ENCODE measurements at regions not wholly inside any gene's neighbourhood (a gene's known extent, or its start where the extent isn't known, plus 50 kb on each side); places are given as distances from the start of the nearest gene placed in this dataset.

- ChIA-PET CTCF (interaction anchor here (0.6 to 0.7 kb wide), 2 partner anchors 64 to 65 kb away, joined by 3 to 4 read pairs; no protein-coding TSS in a partner anchor), RAD21 (ENCODE audit: unreplicated experiment) (no interaction called here), SMC1A (ENCODE audit: uncharacterized antibody, unreplicated experiment) (interaction anchor here (1.0 to 1.2 kb wide), 3 partner anchors 10 to 353 kb away, joined by 3 to 6 read pairs (median 3); no protein-coding TSS in a partner anchor), POLR2A (no interaction called here)
- FAIRE-seq, result no peak
- H3K27ac ChIP-seq (ENCODE audit: control insufficient read depth, insufficient read depth), result no peak overlapping the region
- no peaks in the 10 kb centered on the region for H3K27me3 ChIP-seq (replicated peaks in 1 of 2; ENCODE audit: control insufficient read depth in 2 of 2, insufficient read depth in 2 of 2, low read length in 1 of 2)
- no peak overlapping the region for H3K4me2 ChIP-seq (ENCODE audit: control insufficient read depth, insufficient read depth)
- no peak for TF ChIP-seq RFX5 (IDR thresholded peaks at IDR 0.05; ENCODE audit: low read depth, low read length)
- TF ChIP-seq SRF (IDR thresholded peaks at IDR 0.05; ENCODE audit: low read depth in 2 of 2, low read length in 2 of 2), result no peak
- no peaks in the 10 kb centered on the region for H3K4me1 ChIP-seq (ENCODE audit: control insufficient read depth, insufficient read depth, low read length)
- DNase-seq (ENCODE audit: low read depth, low spot score), result no peak
- no peaks in the 10 kb centered on the region for H4K20me1 ChIP-seq (ENCODE audit: control insufficient read depth, insufficient read depth)
- WGBS (ENCODE audit: insufficient coverage, insufficient replicate concordance, low lambda C conversion rate, missing lambda C conversion rate), result 0% methylated on average over 3 of the region's 3 CpGs
- no TSS peak for BruUV-seq (replicated peaks)
- H3K79me2 ChIP-seq (ENCODE audit: control insufficient read depth, insufficient read depth, low read length), result no peaks in the 10 kb centered on the region
- no peak for ATAC-seq
- in situ Hi-C loops (cut with MboI) (no loop called here), intact Hi-C loops (cut with micrococcal nuclease; ENCODE audit: unreplicated experiment) (no loop called here)
- H3K36me3 ChIP-seq (ENCODE audit: control insufficient read depth in 2 of 2, insufficient read depth in 2 of 2, low read length in 1 of 2), result no peaks in the 10 kb centered on the region
- no peak overlapping the region for H3K9ac ChIP-seq (ENCODE audit: control insufficient read depth, insufficient read depth, low read length)
- no peak overlapping the region for H3K4me3 ChIP-seq
- no peak overlapping the region for H2AFZ ChIP-seq (ENCODE audit: control insufficient read depth, low read depth, low read length)
- no peaks in the 10 kb centered on the region for H3K9me3 ChIP-seq (replicated peaks; ENCODE audit: control insufficient read depth, insufficient read depth, low read length)
Observed at GRCh38 chr7:109895536-109895935, 1195.4 kb upstream of the LRRN3 start.

- FAIRE-seq (no peak), ATAC-seq (no peak), DNase-seq (ENCODE audit: low read depth, low spot score) (no peak)
- H3K4me2 ChIP-seq (ENCODE audit: control insufficient read depth, insufficient read depth), result no peak overlapping the region
- H3K36me3 ChIP-seq (ENCODE audit: control insufficient read depth in 2 of 2, insufficient read depth in 2 of 2, low read length in 1 of 2), result no peaks in the 10 kb centered on the region
- H4K20me1 ChIP-seq (ENCODE audit: control insufficient read depth, insufficient read depth), result no peaks in the 10 kb centered on the region
- in situ Hi-C loops (cut with MboI), result no loop called here
- no peaks in the 10 kb centered on the region for H3K27me3 ChIP-seq (replicated peaks in 1 of 2; ENCODE audit: control insufficient read depth in 2 of 2, insufficient read depth in 2 of 2, low read length in 1 of 2)
- CTCF ChIA-PET, result no interaction called here
- H3K4me3 ChIP-seq, result no peak overlapping the region
- no peak overlapping the region for H3K27ac ChIP-seq (ENCODE audit: control insufficient read depth, insufficient read depth)
- no peak overlapping the region for H3K9ac ChIP-seq (ENCODE audit: control insufficient read depth, insufficient read depth, low read length)
- H2AFZ ChIP-seq (ENCODE audit: control insufficient read depth, low read depth, low read length), result no peak overlapping the region
- BruUV-seq (replicated peaks), result no TSS peak
- POLR2A ChIA-PET, result no interaction called here
- SMC1A ChIA-PET (ENCODE audit: uncharacterized antibody, unreplicated experiment), result no interaction called here
- 0% methylated on average over 1 of the region's 1 CpG for WGBS (ENCODE audit: insufficient coverage, insufficient replicate concordance, low lambda C conversion rate, missing lambda C conversion rate)
- H3K79me2 ChIP-seq (ENCODE audit: control insufficient read depth, insufficient read depth, low read length), result no peaks in the 10 kb centered on the region
- H3K9me3 ChIP-seq (replicated peaks; ENCODE audit: control insufficient read depth, insufficient read depth, low read length), result no peaks in the 10 kb centered on the region
- intact Hi-C loops (cut with micrococcal nuclease; ENCODE audit: unreplicated experiment), result no loop called here
- RAD21 ChIA-PET (ENCODE audit: unreplicated experiment), result no interaction called here
- H3K4me1 ChIP-seq (ENCODE audit: control insufficient read depth, insufficient read depth, low read length), result no peaks in the 10 kb centered on the region
- TF ChIP-seq NKRF (conservative IDR thresholded peaks at IDR 0.05) (no peak), RELB (IDR thresholded peaks at IDR 0.05; ENCODE audit: low read depth) (no peak), ELK1 (IDR thresholded peaks at IDR 0.05; ENCODE audit: low read depth, low read length) (no peak), NFYB (IDR thresholded peaks at IDR 0.05; ENCODE audit: insufficient read depth, low read depth, low read length) (no peak), CBFB (IDR thresholded peaks at IDR 0.05; ENCODE audit: low read depth) (no peak), ZSCAN29 (IDR thresholded peaks at IDR 0.05) (no peak), STAT3 (IDR thresholded peaks at IDR 0.05; ENCODE audit: low read depth, low read length) (no peak), NFYA (IDR thresholded peaks at IDR 0.05; ENCODE audit: borderline replicate concordance, low read depth, low read length) (no peak), SUPT20H (IDR thresholded peaks at IDR 0.05; ENCODE audit: borderline replicate concordance, control insufficient read depth, low read depth, low read length) (no peak), KAT2A (conservative IDR thresholded peaks at IDR 0.05; ENCODE audit: control insufficient read depth, low read depth, low read length) (no peak), SRF (IDR thresholded peaks at IDR 0.05; ENCODE audit: low read depth in 2 of 2, low read length in 2 of 2) (no peak), ZZZ3 (IDR thresholded peaks at IDR 0.05; ENCODE audit: control insufficient read depth, insufficient read length, low read depth) (no peak), SMC3 (IDR thresholded peaks at IDR 0.05; ENCODE audit: borderline replicate concordance, low read length) (no peak)
Observed at GRCh38 chr7:109901926-109902325, 1189.0 kb upstream of the LRRN3 start.
